Uterus (tissue), 3 donors: ENCODE measurements at regions not wholly inside any gene's neighbourhood (a gene's known extent, or its start where the extent isn't known, plus 50 kb on each side); places are given as distances from the start of the nearest gene placed in this dataset.

Experiments
- DNase-seq, 2 donors: peaks; one replicate each; pipeline ENCODE4 v3.0.0-alpha.2; 2019 to 2020
- H3K27ac ChIP-seq, 2 donors: fragments of 200-600 bp; sonication (generic); 1 replicate in 1 of 2; 2 replicates in 1 of 2; pipeline ENCODE4 v1.5.1; 2016 to 2018
- H3K27me3 ChIP-seq, 2 donors: fragments of 200-600 bp; sonication (generic); one replicate each; pipeline ENCODE4 v1.5.1; 2018 to 2019; ENCODE audit warnings: control low read depth in 1 of 2
- H3K36me3 ChIP-seq, 2 donors: fragments of 200-600 bp; sonication (generic); one replicate each; pipeline ENCODE4 v1.5.1; 2019; ENCODE audit warnings: control low read depth in 1 of 2
- H3K4me1 ChIP-seq, 2 donors: fragments of 200-600 bp; sonication (generic); one replicate each; pipeline ENCODE4 v1.5.1; 2018 to 2019; ENCODE audit warnings: control low read depth in 1 of 2
- H3K4me3 ChIP-seq, 2 donors: fragments of 200-600 bp; sonication (generic); 1 replicate in 1 of 2; 2 replicates in 1 of 2; pipeline ENCODE4 v1.5.1; 2018 to 2019; ENCODE audit warnings: mild to moderate bottlenecking in 1 of 2
- H3K9me3 ChIP-seq, 2 donors: fragments of 200-600 bp; sonication (generic); one replicate each; pipeline ENCODE4 v1.5.1; 2019; ENCODE audit warnings: control low read depth in 1 of 2
- POLR2A ChIP-seq, 2 donors: fragments of 450-650 bp; IDR thresholded peaks; one replicate each; pipeline ENCODE4 v1.6.1; 2016; ENCODE audit warnings: antibody characterized with exemption in 2 of 2, mild to moderate bottlenecking in 1 of 2, moderate library complexity in 1 of 2
- intact Hi-C: fragments of 100-400 bp; cut with DNase I; formaldehyde crosslinking; loops from one replicate; pipeline ENCODE4 v1.15.1; 2023; ENCODE audit warnings: low total_unique reads
- TF ChIP-seq, protein P1 (sequence below), 4 experiments: fragments of 200-600 bp in 2 of 4; fragments of 450-650 bp in 2 of 4; sonication (generic) in 2 of 4; IDR thresholded peaks; one replicate each; pipeline ENCODE4 v1.5.1; 2016 to 2019; ENCODE audit warnings: antibody characterized with exemption in 4 of 4, mild to moderate bottlenecking in 2 of 4, moderate library complexity in 1 of 4
- donor health status: DM: yes; HTN: yes; CAD: no.

DNA sequence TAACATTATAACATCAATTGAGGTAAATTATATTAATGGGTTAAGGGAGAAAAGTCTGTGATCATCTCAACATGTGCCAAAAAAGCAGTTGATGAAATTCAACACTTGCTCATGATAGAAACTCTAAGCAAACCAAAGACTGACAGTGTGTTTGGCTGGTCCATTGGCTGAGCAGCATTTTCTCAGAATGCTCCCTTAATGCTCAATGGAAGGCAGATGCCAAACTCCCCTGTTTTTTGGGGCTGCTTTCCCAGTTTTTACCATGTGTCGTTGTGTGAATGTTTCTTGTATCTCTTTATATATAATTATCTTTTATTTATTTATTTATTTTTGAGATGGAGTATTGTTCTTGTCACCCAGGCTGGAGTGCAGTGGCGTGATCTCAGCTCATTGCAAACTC is 114.7 kb downstream of the SEC23IP start:
- H3K27me3 ChIP-seq: no peaks in the 10 kb centered on the region
- H3K9me3 ChIP-seq: no peaks in the 10 kb centered on the region
- no peak overlapping the region for H3K4me3 ChIP-seq
- no peaks in the 10 kb centered on the region for H3K36me3 ChIP-seq
- TF ChIP-seq POLR2A (IDR thresholded peaks at IDR 0.05): no peak
- TF ChIP-seq, protein P1, sequence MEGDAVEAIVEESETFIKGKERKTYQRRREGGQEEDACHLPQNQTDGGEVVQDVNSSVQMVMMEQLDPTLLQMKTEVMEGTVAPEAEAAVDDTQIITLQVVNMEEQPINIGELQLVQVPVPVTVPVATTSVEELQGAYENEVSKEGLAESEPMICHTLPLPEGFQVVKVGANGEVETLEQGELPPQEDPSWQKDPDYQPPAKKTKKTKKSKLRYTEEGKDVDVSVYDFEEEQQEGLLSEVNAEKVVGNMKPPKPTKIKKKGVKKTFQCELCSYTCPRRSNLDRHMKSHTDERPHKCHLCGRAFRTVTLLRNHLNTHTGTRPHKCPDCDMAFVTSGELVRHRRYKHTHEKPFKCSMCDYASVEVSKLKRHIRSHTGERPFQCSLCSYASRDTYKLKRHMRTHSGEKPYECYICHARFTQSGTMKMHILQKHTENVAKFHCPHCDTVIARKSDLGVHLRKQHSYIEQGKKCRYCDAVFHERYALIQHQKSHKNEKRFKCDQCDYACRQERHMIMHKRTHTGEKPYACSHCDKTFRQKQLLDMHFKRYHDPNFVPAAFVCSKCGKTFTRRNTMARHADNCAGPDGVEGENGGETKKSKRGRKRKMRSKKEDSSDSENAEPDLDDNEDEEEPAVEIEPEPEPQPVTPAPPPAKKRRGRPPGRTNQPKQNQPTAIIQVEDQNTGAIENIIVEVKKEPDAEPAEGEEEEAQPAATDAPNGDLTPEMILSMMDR (IDR thresholded peaks at IDR 0.05): no peak
- no peak overlapping the region for H3K27ac ChIP-seq
- no peaks in the 10 kb centered on the region for H3K4me1 ChIP-seq
- DNase-seq: no peak
- intact Hi-C loops: no loop called here

DNA sequence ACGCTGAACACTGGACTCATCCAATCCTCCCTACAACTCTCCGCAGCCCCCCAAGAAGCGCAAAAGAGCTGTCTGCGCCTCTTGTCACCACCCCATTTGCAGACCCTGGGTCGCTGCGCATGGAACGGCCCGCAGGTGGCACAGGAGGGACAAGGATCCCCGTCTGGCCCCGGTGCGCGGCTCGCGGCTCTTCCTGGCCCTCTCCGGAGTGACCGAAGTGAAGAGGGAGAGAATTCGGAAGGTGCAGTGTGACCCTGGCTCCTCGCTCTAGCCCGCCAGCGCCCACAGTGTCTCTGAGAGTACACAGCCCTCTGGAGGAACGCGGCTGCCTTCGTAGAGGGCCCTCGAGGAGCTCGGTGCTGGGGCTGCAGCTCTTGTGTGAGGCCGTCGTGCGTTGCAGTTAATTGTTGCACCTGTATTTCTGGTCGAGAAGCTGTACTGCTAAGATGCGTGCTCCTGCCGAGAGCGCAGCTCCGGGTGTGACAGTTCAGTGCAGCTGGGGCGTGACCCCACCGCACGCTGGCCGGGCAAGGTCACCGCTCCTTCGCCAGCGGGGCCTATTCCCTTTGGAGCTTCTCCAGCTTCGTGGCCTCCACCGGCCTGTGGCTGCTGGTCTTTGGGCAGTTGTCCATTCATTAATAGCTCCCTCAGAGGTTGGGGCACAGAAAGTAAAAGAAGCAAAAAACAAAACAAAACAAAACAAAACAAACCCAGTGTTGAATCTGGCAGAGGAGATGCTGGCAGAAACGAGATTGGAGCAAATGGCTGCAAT is 119.0 kb downstream of the SEC23IP start:
- Histone ChIP-seq H3K4me1 (no peaks in the 10 kb centered on the region), H3K4me3 (no peak overlapping the region), H3K36me3 (no peaks in the 10 kb centered on the region), H3K27ac (no peak overlapping the region), H3K9me3 (no peaks in the 10 kb centered on the region), H3K27me3 (no peaks in the 10 kb centered on the region)
- intact Hi-C loops: no loop called here
- TF ChIP-seq POLR2A (IDR thresholded peaks at IDR 0.05): no peak
- TF ChIP-seq, protein P1 (IDR thresholded peaks at IDR 0.05): no peak
- no peak for DNase-seq

DNA sequence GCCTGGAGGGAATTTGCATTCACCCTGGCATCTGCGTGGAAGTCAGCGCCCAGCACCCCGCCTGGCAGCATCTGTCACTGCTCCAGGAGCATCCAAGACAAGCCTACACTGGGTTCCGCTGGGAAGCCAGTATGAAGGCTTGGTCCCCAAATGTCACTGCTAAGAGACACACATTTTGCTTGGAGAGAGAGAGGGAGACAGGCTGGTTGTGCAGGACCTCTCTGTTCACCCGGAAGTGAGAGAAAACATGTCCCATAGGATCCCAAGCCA is 119.5 kb downstream of the SEC23IP start:
- Histone ChIP-seq H3K4me3 (no peak overlapping the region), H3K36me3 (no peaks in the 10 kb centered on the region), H3K27me3 (no peaks in the 10 kb centered on the region), H3K4me1 (no peaks in the 10 kb centered on the region), H3K9me3 (no peaks in the 10 kb centered on the region), H3K27ac (no peak overlapping the region)
- intact Hi-C loops: no loop called here
- no peak for DNase-seq
- no peak for TF ChIP-seq POLR2A (IDR thresholded peaks at IDR 0.05)
- TF ChIP-seq, protein P1 (IDR thresholded peaks at IDR 0.05): no peak

DNA sequence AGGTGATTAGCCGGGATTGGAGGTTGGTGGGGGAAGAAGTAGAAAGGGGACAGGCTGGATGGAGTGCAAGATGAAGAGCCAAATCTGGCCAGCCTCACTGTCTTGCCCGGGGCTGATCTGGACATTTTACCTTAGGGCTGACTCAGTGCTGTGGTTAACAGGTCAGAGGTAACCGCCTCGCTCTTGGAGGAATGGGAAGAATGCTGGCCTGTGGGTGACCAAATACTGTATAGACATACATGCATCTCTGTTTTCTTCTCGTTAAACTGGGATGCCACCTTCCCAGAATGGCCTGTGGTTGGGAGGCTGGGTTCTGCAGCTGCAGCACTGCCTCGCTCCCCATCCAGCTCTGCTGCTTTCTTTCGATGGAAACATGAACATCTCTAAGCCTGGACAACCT is 120.0 kb downstream of the SEC23IP start:
- Histone ChIP-seq H3K9me3 (no peaks in the 10 kb centered on the region), H3K27me3 (no peaks in the 10 kb centered on the region), H3K4me1 (no peaks in the 10 kb centered on the region), H3K36me3 (no peaks in the 10 kb centered on the region), H3K27ac (no peak overlapping the region), H3K4me3 (no peak overlapping the region)
- TF ChIP-seq, protein P1 (IDR thresholded peaks at IDR 0.05): no peak
- TF ChIP-seq POLR2A (IDR thresholded peaks at IDR 0.05): no peak
- DNase-seq: no peak
- intact Hi-C loops: no loop called here

GRCh38 chr10:120014031-120014430 is 121.5 kb downstream of the SEC23IP start:
- intact Hi-C loops: no loop called here
- DNase-seq: no peak
- Histone ChIP-seq H3K9me3 (no peaks in the 10 kb centered on the region), H3K4me1 (no peaks in the 10 kb centered on the region), H3K36me3 (no peaks in the 10 kb centered on the region), H3K27me3 (no peaks in the 10 kb centered on the region), H3K4me3 (no peak overlapping the region), H3K27ac (no peak overlapping the region)
- TF ChIP-seq POLR2A (IDR thresholded peaks at IDR 0.05): no peak
- TF ChIP-seq, protein P1 (IDR thresholded peaks at IDR 0.05): no peak
